PC-3 (cell line): ENCODE measurements at regions not wholly inside any gene's neighbourhood (a gene's known extent, or its start where the extent isn't known, plus 50 kb on each side); places are given as distances from the start of the nearest gene placed in this dataset.

Experiments
- ATAC-seq: fragments of 200-7000 bp; cut with Tn5 transposase; 2 replicates; pipeline ENCODE4 v1.9.1; 2020; ENCODE audit warnings: mild to moderate bottlenecking, moderate library complexity
- BruUV-seq: library from RNA; stranded (reverse); fragments of 400-500 nt; replicated peaks from 2 replicates; lab custom pipeline; 2021; lab: Mats Ljungman, UMichigan
- CTCF ChIA-PET: fragments of 300-600 bp; sonication (Branson Sonifier 250); formaldehyde crosslinking; loops from one replicate; lab custom pipeline; 2022; ENCODE audit warnings: antibody characterized with exemption; lab: Charles Lee
- POLR2A ChIA-PET: fragments of 300-600 bp; sonication (Branson Sonifier 250); formaldehyde crosslinking; loops from one replicate; lab custom pipeline; 2022; ENCODE audit warnings: antibody characterized with exemption; ENCODE audit not compliant: unreplicated experiment; lab: Charles Lee
- DNase-seq: peaks from one replicate; pipeline ENCODE4 v3.0.0-alpha.2; 2015
- H2AFZ ChIP-seq: fragments of 300-600 bp; sonication (generic); 2 replicates; pipeline ENCODE4 v1.6.0; 2016; ENCODE audit warnings: antibody characterized with exemption, low read length
- H3F3A ChIP-seq: fragments of 300-600 bp; sonication (generic); one replicate; pipeline ENCODE4 v1.6.0; 2017; ENCODE audit warnings: antibody characterized with exemption, low read length, control low read depth, mild to moderate bottlenecking; ENCODE audit not compliant: unreplicated experiment
- H3K27ac ChIP-seq: fragments of 300-600 bp; sonication (generic); 2 replicates; pipeline ENCODE4 v1.5.1; 2016; ENCODE audit warnings: mild to moderate bottlenecking, low read length
- H3K27me3 ChIP-seq: fragments of 300-600 bp; sonication (generic); 2 replicates; pipeline ENCODE4 v1.6.1; 2016; ENCODE audit warnings: low read length, mixed read lengths
- H3K36me3 ChIP-seq: fragments of 300-600 bp; sonication (generic); 2 replicates; pipeline ENCODE4 v1.6.1; 2016; ENCODE audit warnings: low read depth, mixed run types, low read length, mixed read lengths
- H3K4me1 ChIP-seq: fragments of 300-600 bp; sonication (generic); 2 replicates; pipeline ENCODE4 v1.5.1; 2016; ENCODE audit warnings: low read length; ENCODE audit not compliant: insufficient read depth
- H3K4me2 ChIP-seq: fragments of 300-600 bp; sonication (generic); 2 replicates; pipeline ENCODE4 v1.6.0; 2016; ENCODE audit warnings: low read length
- H3K4me3 ChIP-seq: fragments of 300-600 bp; sonication (generic); 2 replicates; pipeline ENCODE4 v1.5.1; 2016; ENCODE audit warnings: mild to moderate bottlenecking, low read length, mixed read lengths
- H3K79me2 ChIP-seq: fragments of 300-600 bp; sonication (generic); 2 replicates; pipeline ENCODE4 v1.6.1; 2017; ENCODE audit warnings: low read length, mixed read lengths
- H3K9ac ChIP-seq: fragments of 300-600 bp; sonication (generic); 2 replicates; pipeline ENCODE4 v1.6.0; 2016; ENCODE audit warnings: mild to moderate bottlenecking, low read length
- H3K9me2 ChIP-seq: fragments of 300-600 bp; sonication (generic); replicated peaks from 2 replicates; pipeline ENCODE4 v1.6.1; 2016; ENCODE audit warnings: mixed run types, low read length, mixed read lengths
- H3K9me3 ChIP-seq: fragments of 300-600 bp; sonication (generic); 2 replicates; pipeline ENCODE4 v1.6.1; 2016; ENCODE audit warnings: low read length, mixed read lengths
- H4K20me1 ChIP-seq: fragments of 300-600 bp; sonication (generic); 2 replicates; pipeline ENCODE4 v1.6.1; 2016; ENCODE audit warnings: low read length, mixed read lengths
- EZH2 ChIP-seq: fragments of 300-600 bp; sonication (generic); IDR thresholded peaks from one replicate; pipeline ENCODE4 v1.6.1; 2017; ENCODE audit warnings: antibody characterized with exemption, mild to moderate bottlenecking, low read length; ENCODE audit not compliant: unreplicated experiment
- EZH2phosphoT487 ChIP-seq: fragments of 300-600 bp; sonication (generic); IDR thresholded peaks from 2 replicates; pipeline ENCODE4 v1.6.1; 2018; ENCODE audit warnings: mild to moderate bottlenecking, antibody characterized with exemption, low read length, borderline replicate concordance
- intact Hi-C: fragments of 100-400 bp; cut with micrococcal nuclease; formaldehyde crosslinking; loops from 2 replicates; pipeline ENCODE4 v1.9.0; 2023
- TF ChIP-seq, protein P1 (sequence below): fragments of 300-600 bp; sonication (generic); conservative IDR thresholded peaks from 2 replicates; pipeline ENCODE4 v1.5.1; 2017; ENCODE audit warnings: antibody characterized with exemption, low read depth, mild to moderate bottlenecking, low read length

DNA sequence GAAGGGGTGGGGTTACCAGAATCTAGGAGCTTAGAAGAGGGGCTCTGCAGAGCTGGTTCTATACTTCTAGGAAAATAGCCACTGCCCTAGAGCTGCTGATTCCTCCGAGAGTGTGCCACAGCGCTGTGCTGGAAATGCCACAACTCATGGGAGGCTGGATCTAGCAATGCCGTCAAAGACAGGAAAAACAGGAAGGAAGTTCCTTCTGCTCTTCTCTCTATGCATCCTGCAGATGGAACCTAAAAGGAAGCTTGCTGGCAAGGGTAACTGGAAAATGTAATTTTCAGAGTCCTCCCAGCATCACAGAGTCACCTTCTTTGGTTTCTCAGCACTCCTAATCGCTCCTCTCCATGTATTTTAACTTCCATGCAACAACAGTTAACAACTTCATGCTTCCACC, 121.2 kb upstream of the TLL1 start:
- no peaks in the 10 kb centered on the region for H3F3A ChIP-seq
- ATAC-seq (no peak), DNase-seq (no peak)
- no peaks in the 10 kb centered on the region for H3K79me2 ChIP-seq
- no peaks in the 10 kb centered on the region for H3K36me3 ChIP-seq
- H2AFZ ChIP-seq = no peak overlapping the region
- H3K9me3 ChIP-seq = no peaks in the 10 kb centered on the region
- no TSS peak for BruUV-seq
- intact Hi-C loops = no loop called here
- no peaks in the 10 kb centered on the region for H3K4me1 ChIP-seq
- H4K20me1 ChIP-seq = no peaks in the 10 kb centered on the region
- H3K27me3 ChIP-seq = no peaks in the 10 kb centered on the region
- H3K9ac ChIP-seq = no peak overlapping the region
- no peaks in the 10 kb centered on the region for H3K9me2 ChIP-seq
- TF ChIP-seq EZH2phosphoT487 = no peak
- no peak for TF ChIP-seq EZH2
- TF ChIP-seq, protein P1, sequence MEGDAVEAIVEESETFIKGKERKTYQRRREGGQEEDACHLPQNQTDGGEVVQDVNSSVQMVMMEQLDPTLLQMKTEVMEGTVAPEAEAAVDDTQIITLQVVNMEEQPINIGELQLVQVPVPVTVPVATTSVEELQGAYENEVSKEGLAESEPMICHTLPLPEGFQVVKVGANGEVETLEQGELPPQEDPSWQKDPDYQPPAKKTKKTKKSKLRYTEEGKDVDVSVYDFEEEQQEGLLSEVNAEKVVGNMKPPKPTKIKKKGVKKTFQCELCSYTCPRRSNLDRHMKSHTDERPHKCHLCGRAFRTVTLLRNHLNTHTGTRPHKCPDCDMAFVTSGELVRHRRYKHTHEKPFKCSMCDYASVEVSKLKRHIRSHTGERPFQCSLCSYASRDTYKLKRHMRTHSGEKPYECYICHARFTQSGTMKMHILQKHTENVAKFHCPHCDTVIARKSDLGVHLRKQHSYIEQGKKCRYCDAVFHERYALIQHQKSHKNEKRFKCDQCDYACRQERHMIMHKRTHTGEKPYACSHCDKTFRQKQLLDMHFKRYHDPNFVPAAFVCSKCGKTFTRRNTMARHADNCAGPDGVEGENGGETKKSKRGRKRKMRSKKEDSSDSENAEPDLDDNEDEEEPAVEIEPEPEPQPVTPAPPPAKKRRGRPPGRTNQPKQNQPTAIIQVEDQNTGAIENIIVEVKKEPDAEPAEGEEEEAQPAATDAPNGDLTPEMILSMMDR = no peak
- ChIA-PET POLR2A (no interaction called here), CTCF (no interaction called here)
- H3K27ac ChIP-seq = no peak overlapping the region
- H3K4me2 ChIP-seq = no peak overlapping the region
- H3K4me3 ChIP-seq = no peak overlapping the region

DNA sequence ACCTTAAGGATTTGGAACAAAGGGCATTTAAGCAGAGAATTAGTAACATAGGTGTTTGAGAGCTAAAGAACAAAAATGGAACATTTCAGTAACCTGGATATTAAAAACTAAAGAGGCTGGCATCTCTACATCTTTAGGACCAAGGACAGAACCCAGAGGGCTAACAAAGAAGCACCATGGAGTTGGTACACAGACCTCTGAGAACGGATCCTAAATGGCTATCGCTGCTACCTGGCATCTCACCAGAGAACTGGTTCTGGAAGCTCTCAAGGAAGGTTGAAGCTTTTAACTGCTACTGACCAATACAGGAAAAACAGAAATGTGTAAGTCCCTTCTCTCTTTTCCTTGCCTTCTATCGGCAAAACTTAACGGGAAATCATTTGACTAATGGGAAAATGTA, 118.4 kb upstream of the TLL1 start:
- H3F3A ChIP-seq = no peaks in the 10 kb centered on the region
- no peaks in the 10 kb centered on the region for H3K4me1 ChIP-seq
- intact Hi-C loops = no loop called here
- H3K9me2 ChIP-seq = no peaks in the 10 kb centered on the region
- no peaks in the 10 kb centered on the region for H3K9me3 ChIP-seq
- CTCF ChIA-PET = no interaction called here
- H2AFZ ChIP-seq = no peak overlapping the region
- DNase-seq = no peak
- no TSS peak for BruUV-seq
- H3K79me2 ChIP-seq = no peaks in the 10 kb centered on the region
- no peak overlapping the region for H3K4me2 ChIP-seq
- no peaks in the 10 kb centered on the region for H3K27me3 ChIP-seq
- no peaks in the 10 kb centered on the region for H4K20me1 ChIP-seq
- ATAC-seq = no peak
- no peak overlapping the region for H3K4me3 ChIP-seq
- TF ChIP-seq, protein P1 = no peak
- no peak for TF ChIP-seq EZH2phosphoT487
- no peak for TF ChIP-seq EZH2
- no peak overlapping the region for H3K9ac ChIP-seq
- POLR2A ChIA-PET = interaction anchor here (0.6 kb wide), 1 partner anchor 323 kb away, joined by 12 read pairs; no protein-coding TSS in a partner anchor
- no peaks in the 10 kb centered on the region for H3K36me3 ChIP-seq
- no peak overlapping the region for H3K27ac ChIP-seq

DNA sequence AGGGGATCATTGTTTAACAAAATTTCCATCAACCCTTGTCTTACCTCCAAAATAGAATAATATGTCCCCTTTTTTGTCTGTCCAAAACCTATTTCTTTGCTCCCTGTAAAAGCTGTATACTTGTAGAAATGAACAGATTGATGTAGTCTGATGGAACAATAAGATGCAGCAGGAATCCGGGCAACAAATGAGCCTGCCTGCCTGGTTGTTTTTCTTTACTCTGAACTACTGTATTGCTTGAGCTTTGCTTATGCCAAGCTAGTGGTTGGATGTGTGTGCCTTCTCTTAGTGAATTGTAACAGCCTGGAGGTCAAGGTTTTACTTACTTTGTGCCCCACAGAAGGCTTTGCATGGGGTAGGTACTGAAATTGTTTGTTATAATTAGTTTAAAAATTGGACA, 116.2 kb upstream of the TLL1 start:
- Histone ChIP-seq H4K20me1 (no peaks in the 10 kb centered on the region), H2AFZ (no peak overlapping the region), H3K4me3 (no peak overlapping the region), H3K9me3 (no peaks in the 10 kb centered on the region), H3K79me2 (no peaks in the 10 kb centered on the region), H3K4me2 (no peak overlapping the region), H3K9ac (no peak overlapping the region), H3K36me3 (no peaks in the 10 kb centered on the region), H3F3A (no peaks in the 10 kb centered on the region), H3K27ac (no peak overlapping the region), H3K9me2 (no peaks in the 10 kb centered on the region), H3K4me1 (no peaks in the 10 kb centered on the region), H3K27me3 (no peaks in the 10 kb centered on the region)
- ATAC-seq (no peak), DNase-seq (no peak)
- intact Hi-C loops = no loop called here
- ChIA-PET POLR2A (no interaction called here), CTCF (no interaction called here)
- BruUV-seq = no TSS peak
- TF ChIP-seq EZH2 = no peak
- TF ChIP-seq, protein P1 = no peak
- no peak for TF ChIP-seq EZH2phosphoT487
